HFFc6 (cell line): ENCODE measurements at regions not wholly inside any gene's neighbourhood (a gene's known extent, or its start where the extent isn't known, plus 50 kb on each side); places are given as distances from the start of the nearest gene placed in this dataset.

ENCODE experiments used
- DNase-seq: peaks from one replicate; pipeline ENCODE4 v3.0.0-alpha.2; 2018
- H3K27ac Mint-ChIP-seq: 2 replicates; pipeline ENCODE4 v1.8.0; 2020; ENCODE audit warnings: mild to moderate bottlenecking, mixed read lengths
- H3K27me3 Mint-ChIP-seq: 2 replicates; pipeline ENCODE4 v1.8.0; 2021; ENCODE audit warnings: mild to moderate bottlenecking, moderate library complexity, mixed read lengths; ENCODE audit not compliant: insufficient read depth
- H3K36me3 Mint-ChIP-seq: 2 replicates; pipeline ENCODE4 v1.8.0; 2021; ENCODE audit warnings: low read depth, mixed read lengths
- H3K4me1 Mint-ChIP-seq: 2 replicates; pipeline ENCODE4 v1.8.0; 2020; ENCODE audit warnings: low read depth, mixed read lengths
- H3K4me3 Mint-ChIP-seq: 2 replicates; pipeline ENCODE4 v1.8.0; 2020; ENCODE audit warnings: mild to moderate bottlenecking, moderate library complexity, mixed read lengths
- H3K9me3 Mint-ChIP-seq: 2 replicates; pipeline ENCODE4 v1.8.0; 2020; ENCODE audit warnings: mild to moderate bottlenecking, mixed read lengths
- TF ChIP-seq, protein P1 (sequence below): fragments of 200-600 bp; sonication (generic); IDR thresholded peaks from 2 replicates; pipeline ENCODE4 v1.5.0; 2021; ENCODE audit warnings: antibody characterized with exemption, mild to moderate bottlenecking

DNA sequence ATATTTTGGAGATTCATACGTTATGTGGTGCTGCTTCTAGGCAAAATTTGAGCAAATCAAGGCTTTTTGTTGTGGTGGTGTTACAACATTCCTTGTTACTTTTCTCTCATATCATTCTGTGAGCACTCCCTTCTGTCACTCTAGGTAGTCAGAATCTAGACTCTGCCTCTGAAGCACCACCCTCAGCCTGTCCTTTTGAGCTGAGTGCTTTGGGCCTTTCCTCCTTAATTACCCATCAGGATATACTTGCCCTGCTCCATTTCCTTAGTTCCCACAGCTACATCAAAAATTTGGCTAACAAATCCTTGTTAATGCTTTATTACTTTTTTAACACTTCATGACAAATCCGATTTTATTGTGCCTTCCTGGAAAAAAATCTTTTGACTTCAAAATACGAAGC, 289.6 kb downstream of the CALCRL start:
- H3K27ac Mint-ChIP-seq, result no peak overlapping the region
- TF ChIP-seq, protein P1, sequence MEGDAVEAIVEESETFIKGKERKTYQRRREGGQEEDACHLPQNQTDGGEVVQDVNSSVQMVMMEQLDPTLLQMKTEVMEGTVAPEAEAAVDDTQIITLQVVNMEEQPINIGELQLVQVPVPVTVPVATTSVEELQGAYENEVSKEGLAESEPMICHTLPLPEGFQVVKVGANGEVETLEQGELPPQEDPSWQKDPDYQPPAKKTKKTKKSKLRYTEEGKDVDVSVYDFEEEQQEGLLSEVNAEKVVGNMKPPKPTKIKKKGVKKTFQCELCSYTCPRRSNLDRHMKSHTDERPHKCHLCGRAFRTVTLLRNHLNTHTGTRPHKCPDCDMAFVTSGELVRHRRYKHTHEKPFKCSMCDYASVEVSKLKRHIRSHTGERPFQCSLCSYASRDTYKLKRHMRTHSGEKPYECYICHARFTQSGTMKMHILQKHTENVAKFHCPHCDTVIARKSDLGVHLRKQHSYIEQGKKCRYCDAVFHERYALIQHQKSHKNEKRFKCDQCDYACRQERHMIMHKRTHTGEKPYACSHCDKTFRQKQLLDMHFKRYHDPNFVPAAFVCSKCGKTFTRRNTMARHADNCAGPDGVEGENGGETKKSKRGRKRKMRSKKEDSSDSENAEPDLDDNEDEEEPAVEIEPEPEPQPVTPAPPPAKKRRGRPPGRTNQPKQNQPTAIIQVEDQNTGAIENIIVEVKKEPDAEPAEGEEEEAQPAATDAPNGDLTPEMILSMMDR, result no peak
- no peak for DNase-seq
- H3K9me3 Mint-ChIP-seq, result peaks cover 30% of the 10 kb centered on the region
- H3K36me3 Mint-ChIP-seq, result no peaks in the 10 kb centered on the region
- no peaks in the 10 kb centered on the region for H3K27me3 Mint-ChIP-seq
- no peak overlapping the region for H3K4me3 Mint-ChIP-seq
- H3K4me1 Mint-ChIP-seq, result no peaks in the 10 kb centered on the region

DNA sequence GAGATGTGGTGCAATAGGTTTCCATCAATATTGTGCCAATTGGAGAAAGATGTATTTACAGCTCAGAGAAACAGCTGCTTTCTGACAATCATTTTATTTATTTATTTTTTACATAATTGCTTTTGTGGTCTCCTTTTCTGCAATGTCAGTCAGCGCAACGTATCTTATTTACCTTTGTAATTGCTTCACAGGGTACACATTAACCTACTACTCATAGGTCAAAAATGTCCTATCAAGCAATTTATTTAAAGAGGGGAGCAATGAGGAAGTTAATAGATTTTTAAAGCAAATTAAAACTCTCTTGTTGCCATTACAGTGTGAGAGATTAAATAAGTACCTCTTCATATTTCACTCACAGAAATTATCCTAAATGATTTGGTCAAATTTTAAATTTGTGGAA, 291.0 kb downstream of the CALCRL start:
- no peaks in the 10 kb centered on the region for H3K27me3 Mint-ChIP-seq
- no peak for DNase-seq
- H3K36me3 Mint-ChIP-seq, result no peaks in the 10 kb centered on the region
- no peak overlapping the region for H3K27ac Mint-ChIP-seq
- no peak overlapping the region for H3K4me3 Mint-ChIP-seq
- no peaks in the 10 kb centered on the region for H3K4me1 Mint-ChIP-seq
- TF ChIP-seq, protein P1, result no peak
- H3K9me3 Mint-ChIP-seq, result peaks cover 30% of the 10 kb centered on the region

DNA sequence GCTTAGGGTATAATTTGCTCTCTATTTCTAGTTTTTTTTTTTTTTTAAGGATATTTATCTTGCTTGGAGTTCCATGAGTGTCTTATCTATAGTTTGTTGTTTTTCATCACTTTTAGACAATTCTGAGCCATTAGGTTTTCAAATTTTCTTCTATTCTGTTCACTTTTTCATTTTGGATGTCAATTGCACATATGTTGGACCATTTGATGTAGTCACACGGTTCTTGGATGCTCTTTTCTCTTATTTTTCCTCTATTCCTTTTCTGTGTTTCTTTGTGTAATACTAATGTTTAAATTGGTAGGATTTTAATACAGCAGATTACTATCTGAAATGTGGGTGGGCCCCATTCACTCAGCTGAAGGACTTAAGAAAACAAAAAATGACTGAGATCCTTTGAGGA, 292.6 kb downstream of the CALCRL start:
- no peak for DNase-seq
- Mint-ChIP-seq H3K27ac (no peak overlapping the region), H3K4me1 (no peaks in the 10 kb centered on the region), H3K4me3 (no peak overlapping the region), H3K9me3 (peaks cover 30% of the 10 kb centered on the region), H3K27me3 (no peaks in the 10 kb centered on the region), H3K36me3 (no peaks in the 10 kb centered on the region)
- TF ChIP-seq, protein P1, result no peak

DNA sequence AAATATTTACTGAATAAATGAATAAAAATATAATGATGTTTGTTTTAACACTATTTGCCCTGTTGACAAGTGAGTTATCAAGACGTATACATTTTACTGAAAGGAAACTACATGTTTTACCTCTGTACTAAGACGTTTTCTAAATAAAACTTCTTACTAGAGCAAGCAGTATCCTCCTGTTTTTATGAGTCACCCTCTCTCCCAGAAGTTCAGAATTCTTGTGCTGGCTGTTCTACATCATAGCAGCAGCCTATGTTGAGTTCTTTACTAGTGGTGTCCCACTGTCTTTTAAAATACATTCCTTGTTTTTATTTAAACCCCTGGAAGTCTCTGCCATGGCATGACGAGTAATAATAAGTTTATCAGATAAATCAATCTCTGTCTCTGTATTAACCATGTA, 297.4 kb downstream of the CALCRL start:
- TF ChIP-seq, protein P1, result no peak
- Mint-ChIP-seq H3K4me1 (no peaks in the 10 kb centered on the region), H3K9me3 (peaks cover 12% of the 10 kb centered on the region), H3K4me3 (no peak overlapping the region), H3K27ac (no peak overlapping the region), H3K36me3 (no peaks in the 10 kb centered on the region), H3K27me3 (no peaks in the 10 kb centered on the region)
- no peak for DNase-seq

DNA sequence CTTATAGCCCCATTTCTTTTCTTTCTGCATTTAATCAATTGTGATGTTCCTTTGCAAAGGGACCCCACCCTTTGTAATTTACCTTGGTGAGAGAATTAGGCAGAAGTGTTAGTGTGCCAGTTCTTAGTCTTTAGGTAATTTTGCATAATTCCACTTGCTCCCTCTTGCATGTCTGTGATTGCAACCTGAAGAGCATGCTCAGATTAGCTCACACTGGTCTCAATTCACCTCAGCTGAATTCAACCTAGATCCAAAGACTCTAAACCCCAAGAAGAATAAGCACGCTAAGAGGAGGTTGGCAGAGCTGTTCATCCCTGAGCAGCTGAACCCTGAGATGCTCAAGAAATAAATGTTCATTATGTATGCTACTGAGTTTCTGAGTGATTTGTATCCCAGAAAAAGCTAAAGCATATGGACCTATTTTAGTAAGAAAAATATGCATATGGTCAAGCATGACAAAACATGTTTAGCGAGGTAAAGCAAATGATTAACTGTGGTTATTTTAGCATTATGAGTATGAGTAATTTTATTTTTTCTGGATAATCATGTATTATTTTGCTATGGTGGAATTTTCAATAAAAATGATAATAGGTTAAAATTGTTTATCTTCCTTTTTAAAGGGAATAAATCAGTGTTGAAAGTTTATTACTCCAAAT, 299.2 kb upstream of the ZSWIM2 start:
- Mint-ChIP-seq H3K4me1 (no peaks in the 10 kb centered on the region), H3K27ac (no peak overlapping the region), H3K4me3 (no peak overlapping the region), H3K27me3 (no peaks in the 10 kb centered on the region), H3K36me3 (no peaks in the 10 kb centered on the region), H3K9me3 (no peaks in the 10 kb centered on the region)
- TF ChIP-seq, protein P1, result no peak
- DNase-seq, result no peak

DNA sequence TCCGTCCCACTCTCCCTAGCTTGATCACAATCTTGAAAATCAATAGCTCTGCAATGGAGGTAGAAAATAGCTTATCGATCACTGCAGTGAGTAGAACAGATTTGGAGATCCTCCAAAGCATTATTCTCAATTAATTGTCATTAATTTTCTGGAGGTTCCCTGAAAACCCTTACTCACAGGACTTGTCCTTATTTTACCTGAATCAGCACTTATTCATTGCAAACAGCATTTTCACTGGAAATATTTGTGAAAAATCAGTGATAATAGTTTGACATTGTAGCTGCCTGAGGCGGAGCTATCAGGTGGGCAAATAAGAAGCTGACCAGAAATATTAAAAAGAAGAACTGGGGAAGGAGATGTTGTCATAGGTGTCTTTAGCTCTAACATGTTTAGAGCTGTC, 294.6 kb upstream of the ZSWIM2 start:
- H3K9me3 Mint-ChIP-seq, result no peaks in the 10 kb centered on the region
- H3K36me3 Mint-ChIP-seq, result no peaks in the 10 kb centered on the region
- H3K4me1 Mint-ChIP-seq, result no peaks in the 10 kb centered on the region
- H3K27me3 Mint-ChIP-seq, result no peaks in the 10 kb centered on the region
- DNase-seq, result no peak
- H3K27ac Mint-ChIP-seq, result no peak overlapping the region
- no peak overlapping the region for H3K4me3 Mint-ChIP-seq
- TF ChIP-seq, protein P1, result no peak
